Left lung (tissue), 4 donors: ENCODE measurements at regions not wholly inside any gene's neighbourhood (a gene's known extent, or its start where the extent isn't known, plus 50 kb on each side); places are given as distances from the start of the nearest gene placed in this dataset.
A peak's percentile ranks its signal among the peaks of the same experiment; 100 is the strongest.
"Not testable (repeated sequence)": the region's sequence is repeated elsewhere in the genome, so short reads cannot be mapped to it uniquely, and the experiment has no call there.

Experiments used
- ATAC-seq: fragments of 200-7000 bp; cut with Tn5 transposase; one replicate; pipeline ENCODE4 v1.9.1; 2020; ENCODE audit warnings: moderate library complexity
- DNase-seq, 4 donors: peaks; one replicate each; pipeline ENCODE4 v3.0.0-alpha.2; 2013 to 2020
- H3K27ac ChIP-seq, 2 donors: fragments of 200-600 bp; sonication (generic) in 1 of 2; one replicate each; pipeline versions ENCODE4 v1.5.0 to v1.8.0; 2020 to 2021
- H3K27me3 ChIP-seq, 2 donors: fragments of 200-600 bp; sonication (generic) in 1 of 2; one replicate each; pipeline versions ENCODE4 v1.5.0 to v1.8.0; 2020 to 2021
- H3K36me3 ChIP-seq, 2 donors: fragments of 200-600 bp; sonication (generic) in 1 of 2; one replicate each; pipeline versions ENCODE4 v1.5.0 to v1.8.0; 2020 to 2021
- H3K4me1 ChIP-seq, 2 donors: fragments of 200-600 bp; one replicate each; pipeline ENCODE4 v1.8.0; 2021
- H3K4me3 ChIP-seq, 2 donors: fragments of 200-600 bp; sonication (generic) in 1 of 2; one replicate each; pipeline versions ENCODE4 v1.5.0 to v1.8.0; 2020 to 2021; ENCODE audit warnings: mild to moderate bottlenecking in 1 of 2
- H3K9me3 ChIP-seq, 2 donors: fragments of 200-600 bp; sonication (generic) in 1 of 2; one replicate each; pipeline versions ENCODE4 v1.5.0 to v1.8.0; 2020 to 2021
- intact Hi-C, 2 donors: fragments of 100-400 bp; cut with DNase I; formaldehyde crosslinking; loops; one replicate each; pipeline versions ENCODE4 v1.11.2 to v1.14.2; 2022
- microRNA-seq, 2 donors: library from miRNA; unstranded; fragments of <30 nt; microRNA quantifications; one replicate each; pipeline ENCODE4, GENCODE V29; 2019
- donor health status: DM: no; HTN: yes; CAD: no.
- donor health status: DM: no; HTN: no; CAD: no.

- H3K27me3 ChIP-seq: peaks cover 3 to 10% of the 10 kb centered on the region in 2 donors
- ATAC-seq, intact Hi-C loops: not testable (repeated sequence)
Measured at GRCh38 chr15:23225756-23226729, 89.4 kb upstream of the GOLGA6L1 start.

GRCh38 chr15:23209452-23209851 is 72.8 kb upstream of the GOLGA6L1 start:
- ATAC-seq, H3K4me3 ChIP-seq, intact Hi-C loops, H3K27me3 ChIP-seq, H3K4me1 ChIP-seq, H3K9me3 ChIP-seq, DNase-seq, H3K27ac ChIP-seq, H3K36me3 ChIP-seq: not testable (repeated sequence)

More at GRCh38 chr15:23225756-23226729, 89.4 kb upstream of the GOLGA6L1 start:
- H3K4me1 ChIP-seq, H3K9me3 ChIP-seq, H3K36me3 ChIP-seq, H3K4me3 ChIP-seq, H3K27ac ChIP-seq: not testable (repeated sequence)
- DNase-seq: peak in 1 of 4 donors; percentile 28

- ATAC-seq, H3K27me3 ChIP-seq, H3K4me3 ChIP-seq, H3K27ac ChIP-seq, intact Hi-C loops, H3K4me1 ChIP-seq, H3K9me3 ChIP-seq, H3K36me3 ChIP-seq: not testable (repeated sequence)
- peak in 1 of 4 donors; percentile 41 for DNase-seq
Measured at GRCh38 chr15:23199811-23200465, 63.3 kb upstream of the GOLGA6L1 start.

GRCh38 chr15:23198375-23198774 is 61.8 kb upstream of the GOLGA6L1 start:
- intact Hi-C loops, H3K27me3 ChIP-seq, H3K27ac ChIP-seq, H3K36me3 ChIP-seq, H3K4me3 ChIP-seq, ATAC-seq, H3K4me1 ChIP-seq, H3K9me3 ChIP-seq, DNase-seq: not testable (repeated sequence)

- H3K27me3 ChIP-seq, H3K36me3 ChIP-seq, H3K4me1 ChIP-seq, intact Hi-C loops, DNase-seq, H3K9me3 ChIP-seq, H3K4me3 ChIP-seq, H3K27ac ChIP-seq, ATAC-seq: not testable (repeated sequence)
Measured at GRCh38 chr15:23192313-23192712, 55.7 kb upstream of the GOLGA6L1 start.

Small RNA genes in the stretch of these regions (microRNA-seq; reads per million reads assigned to microRNA genes)
- 0 reads per million in 2 donors for gene MIR4509-1
